ACC112 (cell line): ENCODE measurements at regions not wholly inside any gene's neighbourhood (a gene's known extent, or its start where the extent isn't known, plus 50 kb on each side); places are given as distances from the start of the nearest gene placed in this dataset.

Experiments
- H2AFZ ChIP-seq: fragments of 200-600 bp; sonication (generic); one replicate; pipeline ENCODE4 v1.6.0; 2017; ENCODE audit warnings: antibody characterized with exemption, low read length; ENCODE audit not compliant: unreplicated experiment
- H3K27ac ChIP-seq: fragments of 200-600 bp; sonication (generic); 2 replicates; pipeline ENCODE4 v1.5.1; 2014; ENCODE audit warnings: low read depth, mild to moderate bottlenecking, antibody characterized with exemption, low read length, moderate library complexity
- H3K27me3 ChIP-seq: fragments of 200-600 bp; sonication (generic); 2 replicates; pipeline ENCODE4 v1.6.1; 2014; ENCODE audit warnings: mild to moderate bottlenecking, antibody characterized with exemption, low read length, moderate library complexity, mixed read lengths; ENCODE audit not compliant: insufficient read depth
- H3K36me3 ChIP-seq: fragments of 200-600 bp; sonication (generic); 2 replicates; pipeline ENCODE4 v1.6.1; 2016; ENCODE audit warnings: mild to moderate bottlenecking, antibody characterized with exemption, low read length, moderate library complexity, mixed read lengths; ENCODE audit not compliant: insufficient read depth
- H3K4me1 ChIP-seq: fragments of 200-600 bp; sonication (generic); one replicate; pipeline ENCODE4 v1.6.1; 2016; ENCODE audit warnings: low read length, mixed read lengths; ENCODE audit not compliant: insufficient read depth, unreplicated experiment, control insufficient read depth
- H3K4me3 ChIP-seq: fragments of 200-600 bp; sonication (generic); 2 replicates; pipeline ENCODE4 v1.5.1; 2014; ENCODE audit warnings: mild to moderate bottlenecking, low read depth, low read length
- H3K79me2 ChIP-seq: fragments of 200-600 bp; sonication (generic); one replicate; pipeline ENCODE4 v1.6.0; 2016; ENCODE audit warnings: low read length; ENCODE audit not compliant: control insufficient read depth, unreplicated experiment, insufficient read depth

DNA sequence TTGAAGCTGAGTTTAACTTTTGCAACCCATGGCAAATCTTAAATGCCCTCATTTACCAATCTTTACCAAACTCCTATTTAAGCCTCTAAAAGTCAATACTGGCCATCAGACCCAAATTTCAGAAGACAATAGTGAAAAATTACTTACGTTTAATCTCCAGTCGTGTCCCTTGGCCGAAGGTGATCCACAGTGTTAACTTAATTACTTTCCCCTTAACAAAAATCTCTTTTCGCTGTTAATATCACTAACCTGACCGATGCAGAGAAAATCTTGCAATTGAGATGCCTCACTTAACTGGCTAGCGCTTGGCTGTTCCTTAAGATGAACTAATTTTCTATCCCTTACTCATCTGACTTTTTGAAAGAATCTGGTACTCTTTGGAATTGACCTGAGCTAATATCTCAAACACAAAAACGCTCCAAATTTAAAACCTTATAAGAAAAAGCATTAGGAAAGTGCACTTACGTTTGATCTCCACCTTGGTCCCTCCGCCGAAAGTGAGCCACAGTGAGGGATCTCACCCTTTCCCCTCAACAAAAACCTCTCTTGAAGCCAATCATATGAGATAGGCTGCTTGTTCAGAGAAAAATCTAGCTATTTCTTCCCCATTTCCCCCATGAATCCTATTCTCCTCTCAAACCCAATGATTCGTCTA, 169.1 kb downstream of the RPIA start:
- Histone ChIP-seq H3K27ac (no peak overlapping the region), H3K79me2 (no peaks in the 10 kb centered on the region)

DNA sequence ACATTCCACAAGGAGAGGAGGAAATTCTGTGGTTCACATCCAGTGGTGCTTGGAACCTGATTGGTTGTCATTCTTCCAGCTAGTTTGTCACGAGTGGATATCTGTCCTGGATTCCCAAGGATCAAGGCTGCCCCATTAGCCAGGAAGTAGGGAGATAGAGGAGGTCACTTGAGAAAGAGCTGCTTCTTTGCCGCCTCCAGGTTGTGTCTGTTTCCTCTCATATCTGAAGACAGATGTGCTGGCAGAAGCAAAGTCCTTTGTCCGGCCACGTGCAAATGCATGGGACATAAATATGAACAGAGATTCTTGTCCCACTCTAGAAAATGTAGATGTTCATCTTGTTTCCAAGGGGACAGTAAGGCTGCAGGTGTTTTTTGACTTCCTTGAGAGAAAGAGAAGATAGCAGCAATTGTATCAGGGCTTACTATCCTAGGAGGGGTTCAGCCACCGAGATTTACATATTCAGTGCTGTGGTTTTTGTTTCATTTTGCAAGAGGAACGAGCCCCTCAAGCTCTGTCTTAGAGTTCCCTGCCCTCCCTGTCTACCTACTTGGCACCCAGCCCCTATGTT, 174.4 kb downstream of the RPIA start:
- H3K27me3 ChIP-seq, result peaks cover 59% of the 10 kb centered on the region
- H3K36me3 ChIP-seq, result no peaks in the 10 kb centered on the region
- no peak overlapping the region for H3K27ac ChIP-seq
- no peaks in the 10 kb centered on the region for H3K79me2 ChIP-seq
- H3K4me3 ChIP-seq, result no peak overlapping the region
- no peak overlapping the region for H2AFZ ChIP-seq
- no peaks in the 10 kb centered on the region for H3K4me1 ChIP-seq

More for the DNA sequence above, 169.1 kb downstream of the RPIA start:
- Histone ChIP-seq H3K36me3 (no peaks in the 10 kb centered on the region), H3K27me3 (peaks cover 60% of the 10 kb centered on the region), H3K4me3 (no peak overlapping the region), H3K4me1 (peaks cover 4% of the 10 kb centered on the region), H2AFZ (no peak overlapping the region)

DNA sequence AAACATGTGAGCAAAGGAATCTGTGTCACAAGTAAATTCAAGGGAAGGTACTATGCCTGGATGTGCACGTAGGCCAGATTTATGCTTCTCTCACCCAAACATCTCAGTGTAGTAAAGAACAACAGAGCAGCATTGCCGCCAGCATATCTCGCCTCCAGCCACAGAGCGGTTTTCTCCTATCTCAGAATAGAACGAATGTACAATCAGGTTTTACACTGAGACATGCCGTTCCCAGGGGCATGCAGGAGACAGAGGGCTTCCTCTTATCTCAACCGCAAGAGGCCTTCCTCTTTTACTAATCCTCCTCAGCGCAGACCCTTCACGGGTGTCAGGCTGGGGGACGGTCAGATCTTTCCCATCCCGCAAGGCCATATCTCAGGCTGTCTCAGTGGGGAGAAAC, 175.3 kb downstream of the RPIA start:
- H3K36me3 ChIP-seq, result no peaks in the 10 kb centered on the region

DNA sequence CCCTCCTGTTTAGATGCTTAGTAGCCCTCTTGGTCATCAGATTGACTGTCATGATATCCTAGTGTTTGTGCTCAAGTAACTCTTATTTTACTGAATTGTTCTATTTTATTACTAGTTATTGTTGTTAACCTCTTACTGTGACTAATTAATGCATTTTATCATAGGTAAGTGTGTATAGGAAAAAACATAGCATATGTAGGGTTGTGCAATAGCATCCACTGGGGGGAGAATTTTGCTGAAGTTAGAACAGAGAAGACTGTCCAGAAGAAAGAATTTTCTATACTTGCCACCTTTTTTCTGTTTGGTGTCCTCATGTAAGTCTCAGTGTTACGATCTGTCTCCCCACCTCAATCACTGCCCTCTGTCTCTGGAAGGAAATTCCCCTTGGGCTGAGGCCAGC, 177.4 kb downstream of the RPIA start:
- no peaks in the 10 kb centered on the region for H3K36me3 ChIP-seq
- H3K79me2 ChIP-seq, result no peaks in the 10 kb centered on the region
- no peak overlapping the region for H3K27ac ChIP-seq
- H3K27me3 ChIP-seq, result peaks cover 73% of the 10 kb centered on the region
- H3K4me3 ChIP-seq, result no peak overlapping the region
- H2AFZ ChIP-seq, result no peak overlapping the region
- H3K4me1 ChIP-seq, result no peaks in the 10 kb centered on the region

More for the DNA sequence above, 175.3 kb downstream of the RPIA start:
- no peak overlapping the region for H2AFZ ChIP-seq
- no peak overlapping the region for H3K4me3 ChIP-seq
- no peaks in the 10 kb centered on the region for H3K79me2 ChIP-seq
- peaks cover 62% of the 10 kb centered on the region for H3K27me3 ChIP-seq
- no peaks in the 10 kb centered on the region for H3K4me1 ChIP-seq
- no peak overlapping the region for H3K27ac ChIP-seq

DNA sequence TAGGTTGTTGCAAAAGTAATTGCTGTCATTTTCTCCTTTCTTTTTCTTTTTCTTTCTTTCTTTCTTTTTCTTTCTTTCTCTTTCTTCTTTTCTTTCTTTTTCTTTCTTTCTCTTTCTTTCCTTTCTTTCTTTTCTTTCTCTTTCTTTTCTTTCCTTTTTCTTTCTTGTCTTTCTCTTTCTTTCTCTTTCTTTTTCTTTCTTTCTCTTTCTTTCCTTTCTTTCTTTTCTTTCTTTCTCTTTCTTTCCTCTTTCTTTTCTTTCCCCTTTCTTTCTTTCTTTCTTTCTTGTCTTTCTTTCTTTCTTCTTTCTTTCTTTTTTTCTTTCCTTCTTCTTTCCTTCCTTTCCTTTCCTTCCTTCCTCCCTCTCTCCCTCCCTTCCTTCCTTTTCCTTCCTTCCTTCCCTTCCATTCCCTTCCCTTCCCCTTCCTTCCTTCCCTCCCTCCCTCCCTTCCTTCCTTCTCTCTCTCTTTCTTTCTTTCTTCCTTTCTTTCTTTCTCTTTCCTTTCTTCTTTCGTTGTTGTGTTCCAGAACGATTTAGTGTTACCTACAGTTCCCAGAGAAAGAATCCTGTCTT, 178.9 kb downstream of the RPIA start:
- Histone ChIP-seq H3K4me3 (no peak overlapping the region), H3K27ac (no peak overlapping the region), H3K27me3 (peaks cover 61% of the 10 kb centered on the region), H3K4me1 (no peaks in the 10 kb centered on the region), H3K79me2 (no peaks in the 10 kb centered on the region), H2AFZ (no peak overlapping the region), H3K36me3 (no peaks in the 10 kb centered on the region)

DNA sequence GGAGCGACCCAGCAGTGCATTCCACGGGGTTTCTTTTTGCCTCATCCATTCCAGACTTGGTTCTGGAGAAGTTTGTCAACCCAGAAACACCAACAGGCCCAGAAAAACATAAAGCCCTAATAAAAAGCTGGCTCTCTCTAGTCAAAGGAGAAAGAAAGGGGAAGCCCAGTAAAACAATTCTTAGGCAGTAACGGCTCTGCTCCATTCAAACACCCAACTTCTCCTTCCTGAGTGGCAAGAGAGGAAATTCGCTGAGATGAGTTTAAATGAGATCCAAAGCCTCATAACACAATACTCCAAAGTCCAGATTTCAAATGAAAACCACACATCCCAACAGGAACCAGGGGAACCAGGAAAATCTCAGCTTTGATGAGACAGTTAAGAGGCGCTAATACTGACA, 179.9 kb downstream of the RPIA start:
- peaks cover 64% of the 10 kb centered on the region for H3K27me3 ChIP-seq
- no peaks in the 10 kb centered on the region for H3K4me1 ChIP-seq
- H2AFZ ChIP-seq, result no peak overlapping the region
- no peaks in the 10 kb centered on the region for H3K79me2 ChIP-seq
- H3K27ac ChIP-seq, result no peak overlapping the region
- no peak overlapping the region for H3K4me3 ChIP-seq
- no peaks in the 10 kb centered on the region for H3K36me3 ChIP-seq

DNA sequence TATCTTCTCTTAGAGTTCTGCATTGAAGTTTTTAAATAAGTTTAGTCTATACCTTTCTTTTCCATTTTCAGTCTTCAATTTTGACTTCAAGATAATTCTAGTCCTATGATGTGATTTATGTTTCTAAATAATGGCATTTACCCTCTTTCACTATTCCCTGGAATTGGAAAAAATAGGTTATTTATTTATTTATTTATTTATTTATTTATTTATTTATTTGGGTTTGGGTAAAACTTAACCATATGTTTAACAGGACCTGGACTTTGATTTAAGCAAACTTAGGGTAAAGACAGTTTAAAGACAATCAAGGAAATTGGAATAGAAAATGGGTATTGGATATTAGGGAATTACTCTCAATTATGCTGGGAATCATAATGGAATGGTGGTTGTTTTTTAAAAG, 182.1 kb downstream of the RPIA start:
- H3K27ac ChIP-seq, result no peak overlapping the region
- no peaks in the 10 kb centered on the region for H3K4me1 ChIP-seq
- no peaks in the 10 kb centered on the region for H3K36me3 ChIP-seq
- no peak overlapping the region for H3K4me3 ChIP-seq
- peaks cover 70% of the 10 kb centered on the region for H3K27me3 ChIP-seq
- H3K79me2 ChIP-seq, result no peaks in the 10 kb centered on the region
- no peak overlapping the region for H2AFZ ChIP-seq

DNA sequence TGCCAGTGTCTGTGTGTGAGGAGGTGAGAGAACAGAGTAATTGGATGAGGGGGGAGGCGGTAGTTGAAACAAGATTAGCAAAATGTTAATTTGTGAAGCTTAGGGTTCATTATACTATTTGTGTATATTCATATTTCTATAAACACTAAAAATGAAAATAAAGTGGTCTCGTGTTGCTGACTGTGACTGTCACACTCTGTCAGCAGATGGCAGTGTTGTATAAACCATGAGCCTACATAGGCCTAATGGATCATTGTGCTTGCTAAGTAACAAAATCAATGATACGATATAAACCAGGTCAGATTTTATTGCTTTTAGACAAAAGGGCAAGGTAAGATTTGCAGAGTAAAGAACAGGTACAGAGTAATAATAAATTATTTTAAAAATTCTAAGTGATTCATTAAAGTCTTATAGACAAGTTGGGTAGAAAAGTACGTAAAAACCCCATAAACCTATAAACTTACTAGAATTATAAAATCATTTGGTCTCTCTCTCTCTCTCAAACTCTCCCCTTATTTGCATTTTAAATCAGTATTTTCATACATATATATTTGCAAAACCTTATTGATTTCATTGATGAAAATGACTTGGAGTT, 182.7 kb downstream of the RPIA start:
- no peaks in the 10 kb centered on the region for H3K79me2 ChIP-seq
- no peak overlapping the region for H3K27ac ChIP-seq
- H3K27me3 ChIP-seq, result peaks cover 70% of the 10 kb centered on the region
- H3K36me3 ChIP-seq, result no peaks in the 10 kb centered on the region
- no peak overlapping the region for H3K4me3 ChIP-seq
- H2AFZ ChIP-seq, result no peak overlapping the region
- H3K4me1 ChIP-seq, result no peaks in the 10 kb centered on the region

DNA sequence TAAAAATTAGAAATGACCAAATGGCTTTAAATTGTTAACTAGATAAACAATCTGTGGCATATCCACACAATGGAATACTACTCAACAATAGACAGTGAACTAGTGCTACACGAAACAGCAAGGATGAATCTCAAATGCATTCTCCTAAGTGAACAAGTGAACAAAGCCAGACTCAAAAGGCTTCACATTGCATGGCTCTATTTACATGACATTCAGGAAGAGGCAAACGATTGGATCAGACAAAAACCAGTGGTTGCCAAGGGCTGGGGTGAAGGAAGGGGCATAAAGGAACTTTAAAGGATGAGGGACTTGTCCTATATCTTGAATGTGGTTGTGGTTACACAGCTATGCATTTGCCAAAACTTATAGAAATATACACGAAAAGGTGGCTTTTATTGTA, 184.3 kb downstream of the RPIA start:
- Histone ChIP-seq H3K36me3 (no peaks in the 10 kb centered on the region), H2AFZ (no peak overlapping the region), H3K27ac (no peak overlapping the region), H3K27me3 (peaks cover 70% of the 10 kb centered on the region), H3K79me2 (no peaks in the 10 kb centered on the region), H3K4me3 (no peak overlapping the region), H3K4me1 (no peaks in the 10 kb centered on the region)

DNA sequence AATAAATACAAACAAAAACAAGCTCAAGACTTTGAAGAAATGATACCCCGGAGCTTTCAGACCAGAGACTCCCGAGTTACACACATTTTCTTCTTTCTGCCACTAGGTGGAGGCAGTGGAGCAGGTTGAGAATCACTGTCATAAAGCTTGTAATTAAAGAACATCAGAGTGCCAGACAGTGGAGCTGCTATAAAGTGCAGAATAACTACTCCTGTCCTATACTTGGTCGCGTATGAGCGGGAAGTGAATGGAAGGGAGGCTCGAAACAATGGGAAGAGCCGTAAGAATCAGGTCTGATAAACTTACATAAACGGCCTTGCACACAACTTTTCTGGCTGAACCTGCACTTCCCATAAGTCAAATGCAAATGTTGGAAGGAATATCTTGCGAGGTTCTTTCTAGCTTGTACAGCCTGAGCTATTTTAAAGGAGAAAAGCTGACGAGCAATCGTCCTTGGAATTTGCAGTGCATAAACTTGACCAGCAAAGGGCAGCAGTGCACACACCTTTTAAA, 189.0 kb downstream of the RPIA start:
- Histone ChIP-seq H3K79me2 (no peaks in the 10 kb centered on the region), H3K4me1 (no peaks in the 10 kb centered on the region), H2AFZ (no peak overlapping the region), H3K4me3 (peak overlapping the region; percentile 50; the same call in 1 of the 2 replicates), H3K27me3 (peaks cover 82% of the 10 kb centered on the region), H3K27ac (no peak overlapping the region), H3K36me3 (no peaks in the 10 kb centered on the region)
